Endothelial cell of umbilical vein (primary cell): ENCODE measurements at regions not wholly inside any gene's neighbourhood (a gene's known extent, or its start where the extent isn't known, plus 50 kb on each side); places are given as distances from the start of the nearest gene placed in this dataset.

Source experiments
- BruUV-seq: library from RNA; stranded (reverse); fragments of 400-500 nt; replicated peaks from 2 replicates; lab custom pipeline; 2021; lab: Mats Ljungman, UMichigan
- CTCF ChIA-PET: fragments of 300-600, 350-600 bp; sonication (Branson Sonifier 250); formaldehyde crosslinking; loops from one replicate; lab custom pipeline; 2021; ENCODE audit warnings: antibody characterized with exemption, inconsistent platforms; lab: Charles Lee
- POLR2A ChIA-PET: fragments of 300-600, 350-600 bp; sonication (Branson Sonifier 250); formaldehyde crosslinking; loops from one replicate; lab custom pipeline; 2021; ENCODE audit warnings: antibody characterized with exemption, inconsistent platforms; lab: Charles Lee
- DNase-seq: peaks from one replicate; pipeline ENCODE4 v3.0.0-alpha.2; 2011; ENCODE audit warnings: low read depth, low spot score
- FAIRE-seq: peaks from 2 replicates; lab custom pipeline; 2011; peaks lifted over from hg19 to GRCh38; lab: Jason Lieb, UNC
- H2AFZ ChIP-seq: 2 replicates; pipeline ENCODE4 v1.6.0; 2012; ENCODE audit warnings: low read depth, low read length, control low read depth, inconsistent platforms
- H3K27ac ChIP-seq: 2 replicates; pipeline ENCODE4 v1.5.1; 2011; ENCODE audit warnings: low read depth, mild to moderate bottlenecking, control low read depth, low read length, moderate library complexity; ENCODE audit not compliant: insufficient read depth
- H3K27me3 ChIP-seq, 2 experiments: 2 replicates each; pipeline versions ENCODE4 v1.6.0 to v1.6.1; 2011; ENCODE audit warnings: low read length in 2 of 2, mixed read lengths in 1 of 2; ENCODE audit not compliant: control insufficient read depth in 2 of 2, insufficient read depth in 2 of 2
- H3K36me3 ChIP-seq, 2 experiments: 2 replicates in 1 of 2; 3 replicates in 1 of 2; pipeline ENCODE4 v1.5.1; 2011; ENCODE audit warnings: low read length in 2 of 2, mild to moderate bottlenecking in 1 of 2, moderate library complexity in 1 of 2; ENCODE audit not compliant: control insufficient read depth in 2 of 2, insufficient read depth in 2 of 2; ENCODE audit errors: extremely low read depth in 1 of 2
- H3K4me1 ChIP-seq: 3 replicates; pipeline ENCODE4 v1.5.1; 2011; ENCODE audit warnings: mild to moderate bottlenecking, low read length; ENCODE audit not compliant: control insufficient read depth, insufficient read depth; ENCODE audit errors: extremely low read depth
- H3K4me2 ChIP-seq: 2 replicates; pipeline ENCODE4 v1.6.1; 2011; ENCODE audit warnings: low read length, control low read depth, mixed read lengths; ENCODE audit not compliant: insufficient read depth
- H3K4me3 ChIP-seq, 3 experiments: fragments of 200-600 bp in 1 of 3; sonication (generic), shearing (Covaris generic) in 1 of 3; replicated peaks in 1 of 3; 2 replicates each; pipeline ENCODE4 v1.5.1; 2011 to 2016; ENCODE audit warnings: control low read depth in 3 of 3, low read length in 3 of 3, mild to moderate bottlenecking in 2 of 3, inconsistent platforms in 1 of 3, low read depth in 1 of 3, moderate library complexity in 1 of 3; ENCODE audit not compliant: insufficient read depth in 1 of 3
- H3K79me2 ChIP-seq: 2 replicates; pipeline ENCODE4 v1.6.0; 2012; ENCODE audit warnings: low read length, inconsistent platforms; ENCODE audit not compliant: control insufficient read depth, insufficient read depth
- H3K9ac ChIP-seq: replicated peaks from 2 replicates; pipeline ENCODE3; 2011; ENCODE audit warnings: low read length, control low read depth; ENCODE audit not compliant: insufficient read depth; ENCODE audit errors: extremely low read depth
- H3K9me1 ChIP-seq: replicated peaks from 3 replicates; pipeline ENCODE4 v1.6.0; 2011; ENCODE audit warnings: mild to moderate bottlenecking, low read length; ENCODE audit not compliant: control insufficient read depth, insufficient read depth; ENCODE audit errors: extremely low read depth
- H3K9me3 ChIP-seq: replicated peaks from 2 replicates; pipeline ENCODE4 v1.5.1; 2012; ENCODE audit warnings: low read length, inconsistent platforms; ENCODE audit not compliant: control insufficient read depth, insufficient read depth
- H4K20me1 ChIP-seq: replicated peaks from 2 replicates; pipeline ENCODE3; 2011; ENCODE audit warnings: mild to moderate bottlenecking, low read length; ENCODE audit not compliant: control insufficient read depth, insufficient read depth; ENCODE audit errors: extremely low read depth
- EZH2 ChIP-seq: IDR thresholded peaks from 2 replicates; pipeline ENCODE4 v1.6.1; 2012; ENCODE audit warnings: borderline replicate concordance, low read depth, mild to moderate bottlenecking, moderate library complexity, low read length, inconsistent platforms; ENCODE audit not compliant: severe bottlenecking
- POLR2AphosphoS5 ChIP-seq: IDR thresholded peaks from 2 replicates; pipeline ENCODE4 v1.6.1; 2012; ENCODE audit warnings: low read depth, mild to moderate bottlenecking, control low read depth, low read length, moderate library complexity; ENCODE audit not compliant: insufficient read depth
- dilution Hi-C: fragments of 300-500 bp; cut with MboI; formaldehyde crosslinking; loops from one replicate; pipeline ENCODE4 v1.15.0; 2019; ENCODE audit warnings: low sequenced_read_pairs; ENCODE audit not compliant: extremely low pct_ligation_motif_present
- intact Hi-C: fragments of 100-400 bp; cut with micrococcal nuclease; formaldehyde crosslinking; loops from one replicate; pipeline ENCODE4 v1.10.0; 2022

DNA sequence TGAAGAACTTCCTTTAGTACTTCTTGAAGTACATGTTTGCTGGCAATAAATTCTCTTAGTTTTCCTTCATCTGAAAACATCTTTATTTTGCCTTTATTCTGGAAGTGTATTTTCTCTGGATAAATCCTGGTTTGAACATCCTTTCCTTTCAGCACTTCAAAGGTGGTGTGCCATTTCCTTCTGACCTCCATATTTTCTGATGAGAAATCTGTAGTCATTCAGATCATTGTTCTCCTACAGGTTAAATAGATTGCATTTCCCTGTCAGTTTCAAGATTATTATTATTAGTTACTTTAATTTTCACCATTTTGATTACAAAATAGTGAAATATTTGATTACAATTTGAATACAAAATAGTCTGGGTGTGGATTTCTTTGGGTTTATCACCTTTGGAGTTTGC, 134.5 kb downstream of the CDH26 start:
- BruUV-seq: no TSS peak
- no peaks in the 10 kb centered on the region for H3K36me3 ChIP-seq
- no peak for TF ChIP-seq EZH2
- H2AFZ ChIP-seq: no peak overlapping the region
- H4K20me1 ChIP-seq: no peaks in the 10 kb centered on the region
- CTCF ChIA-PET: no interaction called here
- no peaks in the 10 kb centered on the region for H3K27me3 ChIP-seq
- H3K4me3 ChIP-seq: no peak overlapping the region
- dilution Hi-C loops: no loop called here
- peaks cover 5% of the 10 kb centered on the region for H3K9me3 ChIP-seq
- no peak overlapping the region for H3K4me2 ChIP-seq
- no peak for DNase-seq
- H3K4me1 ChIP-seq: no peaks in the 10 kb centered on the region
- no peaks in the 10 kb centered on the region for H3K79me2 ChIP-seq
- no peak overlapping the region for H3K27ac ChIP-seq
- no peak for FAIRE-seq
- intact Hi-C loops: no loop called here
- H3K9ac ChIP-seq: no peak overlapping the region
- POLR2A ChIA-PET: no interaction called here
- H3K9me1 ChIP-seq: no peaks in the 10 kb centered on the region

- no peak for FAIRE-seq
- Histone ChIP-seq H3K9me1 (no peaks in the 10 kb centered on the region), H3K79me2 (no peaks in the 10 kb centered on the region), H3K4me2 (no peak overlapping the region), H3K27me3 (no peaks in the 10 kb centered on the region), H3K9me3 (peaks cover 5% of the 10 kb centered on the region), H3K27ac (no peak overlapping the region), H3K9ac (no peak overlapping the region), H3K4me3 (no peak overlapping the region), H2AFZ (no peak overlapping the region), H3K36me3 (no peaks in the 10 kb centered on the region), H4K20me1 (no peaks in the 10 kb centered on the region), H3K4me1 (no peaks in the 10 kb centered on the region)
- ChIA-PET CTCF (no interaction called here), POLR2A (no interaction called here)
- intact Hi-C loops: no loop called here
- no peak for DNase-seq
- TF ChIP-seq POLR2AphosphoS5: no peak
- dilution Hi-C loops: no loop called here
- no TSS peak for BruUV-seq
Measured at GRCh38 chr20:60095456-60095855, 137.2 kb downstream of the CDH26 start.
